H9 (cell line): ENCODE measurements at regions not wholly inside any gene's neighbourhood (a gene's known extent, or its start where the extent isn't known, plus 50 kb on each side); places are given as distances from the start of the nearest gene placed in this dataset.

ENCODE experiments used
- DNase-seq: peaks from one replicate; pipeline ENCODE4 v3.0.0-alpha.2; 2017
- H2AFZ ChIP-seq: one replicate; pipeline ENCODE4 v1.6.1; 2013; ENCODE audit warnings: mild to moderate bottlenecking, low read length, control low read depth, moderate library complexity
- H2AK5ac ChIP-seq: 2 replicates; pipeline ENCODE4 v1.6.1; 2013; ENCODE audit warnings: low read length, control low read depth, mixed read lengths; ENCODE audit not compliant: insufficient read length
- H2BK120ac ChIP-seq: one replicate; pipeline ENCODE4 v1.6.1; 2013; ENCODE audit warnings: low read depth, mild to moderate bottlenecking, low read length, control low read depth, inconsistent platforms; ENCODE audit not compliant: poor library complexity, severe bottlenecking
- H2BK12ac ChIP-seq: 2 replicates; pipeline ENCODE4 v1.6.1; 2013; ENCODE audit warnings: low read length, control low read depth, mixed read lengths, low read depth; ENCODE audit not compliant: insufficient read length
- H2BK15ac ChIP-seq: 2 replicates; pipeline ENCODE4 v1.6.1; 2013; ENCODE audit warnings: low read depth, low read length, control low read depth
- H2BK20ac ChIP-seq: one replicate; pipeline ENCODE4 v1.6.1; 2013; ENCODE audit warnings: low read depth, mild to moderate bottlenecking, low read length, control low read depth, inconsistent platforms; ENCODE audit not compliant: poor library complexity, severe bottlenecking
- H2BK5ac ChIP-seq: 2 replicates; pipeline ENCODE4 v1.6.1; 2013; ENCODE audit warnings: low read length, control low read depth, mixed read lengths; ENCODE audit not compliant: insufficient read length
- H3K14ac ChIP-seq: 2 replicates; pipeline ENCODE4 v1.6.1; 2013; ENCODE audit warnings: low read length, control low read depth; ENCODE audit not compliant: insufficient read depth
- H3K18ac ChIP-seq: 2 replicates; pipeline ENCODE4 v1.6.1; 2013; ENCODE audit warnings: low read depth, mild to moderate bottlenecking, mixed read lengths, low read length, control low read depth; ENCODE audit not compliant: insufficient read length
- H3K23ac ChIP-seq: 2 replicates; pipeline ENCODE4 v1.6.1; 2013; ENCODE audit warnings: low read length, control low read depth, mixed read lengths, low read depth; ENCODE audit not compliant: insufficient read length
- H3K23me2 ChIP-seq: 2 replicates; pipeline ENCODE4 v1.6.1; 2013; ENCODE audit warnings: low read depth, mild to moderate bottlenecking, mixed read lengths, low read length, control low read depth; ENCODE audit not compliant: insufficient read length, poor library complexity, severe bottlenecking
- H3K27ac ChIP-seq: 2 replicates; pipeline ENCODE4 v1.5.1; 2013; ENCODE audit warnings: low read length, control low read depth, mixed read lengths, low read depth; ENCODE audit not compliant: insufficient read length
- H3K27me3 ChIP-seq: 2 replicates; pipeline ENCODE4 v1.6.1; 2013; ENCODE audit warnings: low read length, control low read depth, inconsistent platforms; ENCODE audit not compliant: insufficient read depth
- H3K4ac ChIP-seq: 2 replicates; pipeline ENCODE4 v1.6.1; 2013; ENCODE audit warnings: low read depth, mild to moderate bottlenecking, control low read depth, inconsistent platforms, low read length, moderate library complexity
- H3K4me1 ChIP-seq: 2 replicates; pipeline ENCODE4 v1.6.1; 2013; ENCODE audit warnings: low read length, control low read depth, inconsistent platforms; ENCODE audit not compliant: insufficient read depth
- H3K4me2 ChIP-seq: 2 replicates; pipeline ENCODE4 v1.6.1; 2013; ENCODE audit warnings: low read length, control low read depth, mixed read lengths; ENCODE audit not compliant: insufficient read length, insufficient read depth
- H3K56ac ChIP-seq: 2 replicates; pipeline ENCODE4 v1.6.1; 2013; ENCODE audit warnings: low read depth, mild to moderate bottlenecking, mixed read lengths, low read length, control low read depth; ENCODE audit not compliant: insufficient read length
- H3K79me1 ChIP-seq: 2 replicates; pipeline ENCODE4 v1.6.1; 2013; ENCODE audit warnings: low read depth, mild to moderate bottlenecking, moderate library complexity, low read length, control low read depth, inconsistent platforms; ENCODE audit not compliant: insufficient read depth, poor library complexity, severe bottlenecking
- H3K79me2 ChIP-seq: 2 replicates; pipeline ENCODE4 v1.6.1; 2013; ENCODE audit warnings: low read length, control low read depth, inconsistent platforms; ENCODE audit not compliant: insufficient read depth
- H3K9ac ChIP-seq: 2 replicates; pipeline ENCODE4 v1.6.1; 2013; ENCODE audit warnings: low read length, control low read depth, mixed read lengths; ENCODE audit not compliant: insufficient read length; ENCODE audit errors: extremely low read depth
- H3K9me3 ChIP-seq: one replicate; pipeline ENCODE4 v1.6.1; 2013; ENCODE audit warnings: low read depth, low read length, inconsistent platforms; ENCODE audit not compliant: control insufficient read depth
- H3T11ph ChIP-seq: one replicate; pipeline ENCODE4 v1.6.1; 2013; ENCODE audit warnings: mild to moderate bottlenecking, low read length, control low read depth, inconsistent platforms
- H4K20me1 ChIP-seq: one replicate; pipeline ENCODE4 v1.6.1; 2013; ENCODE audit not compliant: control insufficient read depth, insufficient read length, insufficient read depth
- H4K5ac ChIP-seq: 2 replicates; pipeline ENCODE4 v1.6.1; 2013; ENCODE audit warnings: low read depth, mild to moderate bottlenecking, mixed read lengths, low read length, control low read depth; ENCODE audit not compliant: insufficient read length
- H4K8ac ChIP-seq: replicated peaks from 2 replicates; pipeline ENCODE4 v1.6.1; 2013; ENCODE audit warnings: low read length, control low read depth, mixed read lengths, low read depth; ENCODE audit not compliant: insufficient read length
- H4K91ac ChIP-seq: 2 replicates; pipeline ENCODE4 v1.6.1; 2013; ENCODE audit warnings: low read depth, mild to moderate bottlenecking, moderate library complexity, mixed read lengths, low read length, control low read depth; ENCODE audit not compliant: insufficient read length
- H3K27ac Mint-ChIP-seq, 3 experiments: 2 replicates in 2 of 3; 3 replicates in 1 of 3; pipeline ENCODE4 v1.8.0; 2020 to 2021; ENCODE audit warnings: mixed read lengths in 3 of 3, mild to moderate bottlenecking in 1 of 3, moderate library complexity in 1 of 3
- H3K27me3 Mint-ChIP-seq: 2 replicates; pipeline ENCODE4 v1.8.0; 2021; ENCODE audit warnings: low read depth, mild to moderate bottlenecking, moderate library complexity, mixed read lengths
- H3K36me3 Mint-ChIP-seq, 3 experiments: 2 replicates in 2 of 3; 3 replicates in 1 of 3; pipeline ENCODE4 v1.8.0; 2020 to 2021; ENCODE audit warnings: low read depth in 3 of 3, mixed read lengths in 3 of 3; ENCODE audit not compliant: insufficient read depth in 1 of 3
- H3K4me1 Mint-ChIP-seq, 2 experiments: 2 replicates each; pipeline ENCODE4 v1.8.0; 2020; ENCODE audit warnings: mixed read lengths in 2 of 2
- H3K4me3 Mint-ChIP-seq, 2 experiments: 2 replicates in 1 of 2; 3 replicates in 1 of 2; pipeline ENCODE4 v1.8.0; 2020 to 2021; ENCODE audit warnings: mild to moderate bottlenecking in 2 of 2, mixed read lengths in 2 of 2, moderate library complexity in 1 of 2
- H3K9me3 Mint-ChIP-seq, 2 experiments: 2 replicates in 1 of 2; 3 replicates in 1 of 2; pipeline ENCODE4 v1.8.0; 2020; ENCODE audit warnings: mild to moderate bottlenecking in 2 of 2, mixed read lengths in 2 of 2, moderate library complexity in 1 of 2
- CTCF ChIP-seq: fragments of 200-600 bp; sonication (generic); conservative IDR thresholded peaks from 3 replicates; pipeline ENCODE4 v1.8.0; 2021; ENCODE audit warnings: antibody characterized with exemption, mild to moderate bottlenecking
- WGBS: extraction: QIAGEN DNeasy Blood & Tissue Kit; methylation state at CpG from one replicate; pipeline ENCODE4 v1.1.7; 2013; ENCODE audit warnings: missing lambda C conversion rate, low lambda C conversion rate, mixed read lengths; ENCODE audit not compliant: insufficient read length; ENCODE audit errors: extremely low coverage; 5-methylcytosine and 5-hydroxymethylcytosine counted together

DNA sequence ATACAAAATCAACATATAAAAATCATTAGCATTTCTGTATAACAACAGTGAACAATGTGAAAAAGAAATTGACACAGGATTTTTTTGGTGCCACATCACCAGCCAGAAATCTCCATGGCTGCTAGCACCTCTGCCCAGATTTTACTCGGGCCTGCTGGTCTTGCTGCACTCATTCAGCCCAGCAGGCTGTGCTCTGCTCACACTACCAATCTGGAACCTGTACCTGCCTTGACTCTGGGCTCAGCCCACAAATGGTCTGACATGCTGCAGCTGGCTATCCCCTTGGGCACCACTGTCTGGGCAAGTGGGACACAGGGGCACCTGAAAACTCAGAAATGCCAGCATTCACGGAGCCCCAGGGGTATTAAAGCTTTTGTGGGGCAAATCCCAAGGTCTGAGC is 392.5 kb upstream of the NRXN1 start:
- no peak overlapping the region for H3K56ac ChIP-seq
- H3K23me2 ChIP-seq: no peaks in the 10 kb centered on the region
- H4K8ac ChIP-seq: no peak overlapping the region
- no peaks in the 10 kb centered on the region for H3K79me1 ChIP-seq
- no peak overlapping the region for H2BK120ac ChIP-seq
- H3K27ac ChIP-seq: no peak overlapping the region
- Mint-ChIP-seq H3K27me3 (no peaks in the 10 kb centered on the region), H3K27ac (no peak overlapping the region), H3K9me3 (peaks cover 8% of the 10 kb centered on the region in 2 experiments; a peak in 4 of 5 replicates), H3K4me3 (no peak overlapping the region), H3K4me1 (peaks cover 0 to 3% of the 10 kb centered on the region in 2 experiments; a peak in 2 of 4 replicates), H3K36me3 (peaks cover 0 to 8% (median 3%) of the 10 kb centered on the region in 3 experiments; a peak in 3 of 7 replicates)
- H3K9me3 ChIP-seq: no peaks in the 10 kb centered on the region
- H3K18ac ChIP-seq: no peak overlapping the region
- no peak overlapping the region for H2BK20ac ChIP-seq
- H3K4me2 ChIP-seq: no peak overlapping the region
- no peak overlapping the region for H2BK5ac ChIP-seq
- peak; percentile 83 for DNase-seq
- peak; percentile 71 for TF ChIP-seq CTCF
- no peaks in the 10 kb centered on the region for H3K79me2 ChIP-seq
- no peak overlapping the region for H2BK15ac ChIP-seq
- WGBS: no CpG with 5 or more reads among the region's 2 CpGs
- no peaks in the 10 kb centered on the region for H4K20me1 ChIP-seq
- H4K5ac ChIP-seq: no peak overlapping the region
- no peak overlapping the region for H3T11ph ChIP-seq
- no peaks in the 10 kb centered on the region for H3K27me3 ChIP-seq
- no peak overlapping the region for H4K91ac ChIP-seq
- no peak overlapping the region for H2BK12ac ChIP-seq
- H2AK5ac ChIP-seq: no peak overlapping the region
- no peak overlapping the region for H3K4ac ChIP-seq
- H3K9ac ChIP-seq: no peak overlapping the region
- no peak overlapping the region for H2AFZ ChIP-seq
- no peak overlapping the region for H3K23ac ChIP-seq
- H3K14ac ChIP-seq: no peak overlapping the region
- no peaks in the 10 kb centered on the region for H3K4me1 ChIP-seq
